ENCODE measurements at regions not wholly inside any gene's neighbourhood (a gene's known extent, or its start where the extent isn't known, plus 50 kb on each side); places are given as distances from the start of the nearest gene placed in this dataset.
"Not testable (repeated sequence)": the region's sequence is repeated elsewhere in the genome, so short reads cannot be mapped to it uniquely, and the experiment has no call there.

DNA sequence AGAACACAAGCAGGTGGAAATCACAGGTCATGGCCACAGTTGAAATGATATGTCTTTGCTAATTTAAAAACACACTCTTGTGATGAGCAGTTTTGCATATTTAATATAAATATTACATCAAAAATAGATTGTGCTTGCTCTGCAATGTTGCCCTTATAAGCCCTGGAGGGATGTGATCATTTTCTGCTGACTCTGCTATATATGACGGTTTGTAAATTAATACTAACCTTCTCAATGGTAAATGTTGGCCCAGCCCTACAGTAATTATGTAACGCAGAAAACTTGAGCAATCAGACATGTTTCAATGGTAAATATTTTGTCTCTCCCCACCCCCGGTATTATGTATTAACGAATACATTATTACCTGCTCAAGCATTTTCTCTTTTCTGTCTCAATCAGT, 359.5 kb upstream of the CNTN6 start:
- Mint-ChIP-seq H3K4me1 (ENCODE audit: unreplicated experiment) (no peaks in the 10 kb centered on the region), H3K4me3 (ENCODE audit: unreplicated experiment) (no peak overlapping the region), H3K27me3 (ENCODE audit: unreplicated experiment) (no peaks in the 10 kb centered on the region), H3K9me3 (ENCODE audit: unreplicated experiment) (peaks cover 10% of the 10 kb centered on the region), H3K36me3 (ENCODE audit: low read depth, unreplicated experiment) (no peaks in the 10 kb centered on the region), H3K27ac (ENCODE audit: unreplicated experiment) (no peak overlapping the region)
- TF ChIP-seq, protein P1, sequence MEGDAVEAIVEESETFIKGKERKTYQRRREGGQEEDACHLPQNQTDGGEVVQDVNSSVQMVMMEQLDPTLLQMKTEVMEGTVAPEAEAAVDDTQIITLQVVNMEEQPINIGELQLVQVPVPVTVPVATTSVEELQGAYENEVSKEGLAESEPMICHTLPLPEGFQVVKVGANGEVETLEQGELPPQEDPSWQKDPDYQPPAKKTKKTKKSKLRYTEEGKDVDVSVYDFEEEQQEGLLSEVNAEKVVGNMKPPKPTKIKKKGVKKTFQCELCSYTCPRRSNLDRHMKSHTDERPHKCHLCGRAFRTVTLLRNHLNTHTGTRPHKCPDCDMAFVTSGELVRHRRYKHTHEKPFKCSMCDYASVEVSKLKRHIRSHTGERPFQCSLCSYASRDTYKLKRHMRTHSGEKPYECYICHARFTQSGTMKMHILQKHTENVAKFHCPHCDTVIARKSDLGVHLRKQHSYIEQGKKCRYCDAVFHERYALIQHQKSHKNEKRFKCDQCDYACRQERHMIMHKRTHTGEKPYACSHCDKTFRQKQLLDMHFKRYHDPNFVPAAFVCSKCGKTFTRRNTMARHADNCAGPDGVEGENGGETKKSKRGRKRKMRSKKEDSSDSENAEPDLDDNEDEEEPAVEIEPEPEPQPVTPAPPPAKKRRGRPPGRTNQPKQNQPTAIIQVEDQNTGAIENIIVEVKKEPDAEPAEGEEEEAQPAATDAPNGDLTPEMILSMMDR (IDR thresholded peaks at IDR 0.05; ENCODE audit: unreplicated experiment), result no peak
- DNase-seq (ENCODE audit: low spot score), result no peak

DNA sequence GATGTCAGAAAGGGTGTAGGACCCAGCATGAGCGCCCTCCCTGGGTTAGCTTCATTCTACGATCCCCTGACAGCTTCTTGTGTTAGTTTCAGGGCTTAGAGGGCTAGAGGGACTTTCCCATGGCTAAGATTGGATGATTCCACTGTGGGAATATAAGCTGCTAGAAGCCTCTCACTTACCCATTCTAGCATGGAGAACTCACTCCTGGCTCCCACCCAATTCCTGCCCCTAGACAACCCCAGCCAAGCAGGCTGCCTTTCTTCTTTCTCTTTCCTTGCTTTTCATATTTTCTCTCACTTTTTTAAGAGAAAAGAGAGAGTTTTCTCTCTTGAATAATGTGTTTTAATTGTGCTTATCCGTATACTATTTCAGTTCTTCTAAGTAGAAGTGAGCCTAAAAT, 335.1 kb upstream of the CNTN6 start:
- peaks cover 13% of the 10 kb centered on the region for H3K9me3 Mint-ChIP-seq (ENCODE audit: unreplicated experiment)
- no peak overlapping the region for H3K27ac Mint-ChIP-seq (ENCODE audit: unreplicated experiment)
- no peak overlapping the region for H3K4me3 Mint-ChIP-seq (ENCODE audit: unreplicated experiment)
- H3K27me3 Mint-ChIP-seq (ENCODE audit: unreplicated experiment), result no peaks in the 10 kb centered on the region
- TF ChIP-seq, protein P1 (IDR thresholded peaks at IDR 0.05; ENCODE audit: unreplicated experiment), result no peak
- no peaks in the 10 kb centered on the region for H3K4me1 Mint-ChIP-seq (ENCODE audit: unreplicated experiment)
- DNase-seq (ENCODE audit: low spot score), result no peak
- no peaks in the 10 kb centered on the region for H3K36me3 Mint-ChIP-seq (ENCODE audit: low read depth, unreplicated experiment)

DNA sequence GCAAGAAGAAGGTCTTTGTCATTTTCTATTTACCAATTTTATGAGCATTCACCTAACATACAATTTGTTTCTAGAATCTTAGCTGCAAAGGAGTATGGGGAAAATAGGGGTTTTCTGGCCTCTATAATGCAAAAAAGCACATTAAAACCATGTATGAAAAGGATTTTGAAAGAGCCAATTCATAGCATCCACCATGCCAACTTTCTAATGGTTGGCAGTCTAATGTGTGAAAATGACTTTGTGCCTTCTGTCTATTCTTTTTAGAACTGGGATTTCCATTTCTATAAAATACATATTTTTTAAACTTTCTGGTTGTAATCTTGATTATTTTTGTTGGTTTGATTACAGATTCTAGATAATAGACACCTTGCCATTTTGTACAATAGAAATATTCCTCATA, 333.7 kb upstream of the CNTN6 start:
- TF ChIP-seq, protein P1 (IDR thresholded peaks at IDR 0.05; ENCODE audit: unreplicated experiment), result no peak
- DNase-seq (ENCODE audit: low spot score), result no peak
- no peaks in the 10 kb centered on the region for H3K4me1 Mint-ChIP-seq (ENCODE audit: unreplicated experiment)
- H3K36me3 Mint-ChIP-seq (ENCODE audit: low read depth, unreplicated experiment), result no peaks in the 10 kb centered on the region
- no peak overlapping the region for H3K27ac Mint-ChIP-seq (ENCODE audit: unreplicated experiment)
- H3K27me3 Mint-ChIP-seq (ENCODE audit: unreplicated experiment), result no peaks in the 10 kb centered on the region
- H3K4me3 Mint-ChIP-seq (ENCODE audit: unreplicated experiment), result no peak overlapping the region
- peaks cover 8% of the 10 kb centered on the region for H3K9me3 Mint-ChIP-seq (ENCODE audit: unreplicated experiment)

DNA sequence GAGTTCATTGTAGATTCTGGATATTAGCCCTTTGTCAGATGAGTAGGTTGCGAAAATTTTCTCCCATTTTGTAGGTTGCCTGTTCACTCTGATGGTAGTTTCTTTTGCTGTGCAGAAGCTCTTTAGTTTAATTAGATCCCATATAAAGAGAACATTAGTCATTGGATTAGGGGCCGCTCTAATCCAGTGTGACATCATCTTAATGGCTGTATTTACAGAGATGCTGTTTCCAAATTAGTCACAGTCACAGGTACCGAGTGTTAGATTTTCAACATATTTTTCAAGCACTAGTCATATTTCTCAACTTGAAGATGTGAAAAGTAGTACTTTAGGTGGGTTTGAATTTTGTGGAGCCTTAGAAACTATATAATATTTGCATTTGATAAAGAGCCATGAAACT, 319.4 kb upstream of the CNTN6 start:
- not testable (repeated sequence) for H3K4me1 Mint-ChIP-seq (ENCODE audit: unreplicated experiment); H3K36me3 Mint-ChIP-seq (ENCODE audit: low read depth, unreplicated experiment); H3K27me3 Mint-ChIP-seq (ENCODE audit: unreplicated experiment); H3K4me3 Mint-ChIP-seq (ENCODE audit: unreplicated experiment); DNase-seq (ENCODE audit: low spot score); H3K27ac Mint-ChIP-seq (ENCODE audit: unreplicated experiment)
- peaks cover 20% of the 10 kb centered on the region for H3K9me3 Mint-ChIP-seq (ENCODE audit: unreplicated experiment)

DNA sequence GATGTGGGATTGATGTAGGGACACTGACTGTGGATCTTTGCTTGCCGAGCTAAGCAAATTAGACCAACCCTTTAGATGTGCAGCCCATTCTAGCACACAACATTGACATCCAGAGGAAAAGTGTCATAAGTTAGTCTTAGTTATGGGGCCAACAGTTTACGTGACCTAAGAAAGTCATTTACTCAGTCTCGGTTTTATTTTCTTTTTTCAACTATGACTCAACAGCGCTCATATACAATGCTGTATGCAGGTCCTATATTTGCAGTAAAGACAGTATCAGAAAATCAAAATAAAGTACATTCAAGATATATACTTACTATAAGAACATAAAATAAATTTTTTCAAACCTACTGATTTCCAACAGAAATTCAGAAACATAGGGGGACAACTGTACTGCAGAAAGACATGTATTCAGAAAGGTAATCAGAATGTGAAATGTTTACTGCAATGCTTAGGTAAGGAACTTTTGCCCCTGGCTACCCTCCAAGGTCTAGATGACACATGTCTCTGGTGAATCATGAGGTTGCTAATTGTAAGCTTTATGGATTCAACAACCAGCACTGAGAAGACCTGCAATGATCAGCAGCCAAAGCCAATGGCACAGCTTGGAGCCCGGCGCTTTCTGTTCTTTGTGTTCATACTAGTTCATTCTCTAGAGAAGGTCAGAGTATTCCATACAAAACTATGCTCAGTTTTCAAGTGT, 317.5 kb upstream of the CNTN6 start:
- Mint-ChIP-seq H3K27ac (ENCODE audit: unreplicated experiment) (no peak overlapping the region), H3K4me3 (ENCODE audit: unreplicated experiment) (no peak overlapping the region), H3K4me1 (ENCODE audit: unreplicated experiment) (no peaks in the 10 kb centered on the region), H3K36me3 (ENCODE audit: low read depth, unreplicated experiment) (no peaks in the 10 kb centered on the region), H3K9me3 (ENCODE audit: unreplicated experiment) (peaks cover 23% of the 10 kb centered on the region), H3K27me3 (ENCODE audit: unreplicated experiment) (no peaks in the 10 kb centered on the region)
- no peak for DNase-seq (ENCODE audit: low spot score)
- TF ChIP-seq, protein P1 (IDR thresholded peaks at IDR 0.05; ENCODE audit: unreplicated experiment), result no peak

All from endothelial cell (in vitro differentiated cells).